ENCODE measurements at regions not wholly inside any gene's neighbourhood (a gene's known extent, or its start where the extent isn't known, plus 50 kb on each side); places are given as distances from the start of the nearest gene placed in this dataset.
"Not testable (repeated sequence)": the region's sequence is repeated elsewhere in the genome, so short reads cannot be mapped to it uniquely, and the experiment has no call there.

DNA sequence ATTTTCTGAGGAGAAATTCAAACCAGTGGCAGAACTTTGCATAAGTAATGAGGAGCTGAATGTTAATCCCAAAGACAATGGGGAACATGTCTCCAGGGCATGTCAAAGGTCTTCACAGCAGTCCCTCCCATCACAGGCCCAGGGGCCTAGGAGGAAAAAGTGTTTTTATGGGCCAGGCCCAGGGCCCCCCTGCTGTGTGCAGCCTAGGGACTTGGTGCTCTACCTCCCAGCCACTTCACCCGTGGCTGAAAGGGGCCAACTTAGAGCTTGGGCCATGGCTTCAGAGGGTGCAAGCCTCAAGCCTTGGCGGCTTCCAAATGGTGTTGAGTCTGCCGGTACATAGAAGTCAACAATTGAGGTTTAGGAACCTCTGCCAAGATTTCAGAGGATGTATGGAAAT lies 854.0 kb downstream of the LRRIQ3 start:
- DNase-seq, result no peak
- TF ChIP-seq POLR2A (IDR thresholded peaks at IDR 0.05; ENCODE audit: low read length) (no peak), GATA1 (IDR thresholded peaks at IDR 0.05; ENCODE audit: low read depth, low read length) (no peak)

- TF ChIP-seq POLR2A (IDR thresholded peaks at IDR 0.05; ENCODE audit: low read length) (no peak), GATA1 (IDR thresholded peaks at IDR 0.05; ENCODE audit: low read depth, low read length) (no peak)
- DNase-seq, result no peak
Measured at GRCh38 chr1:73333847-73334503, 864.0 kb downstream of the LRRIQ3 start.

DNA sequence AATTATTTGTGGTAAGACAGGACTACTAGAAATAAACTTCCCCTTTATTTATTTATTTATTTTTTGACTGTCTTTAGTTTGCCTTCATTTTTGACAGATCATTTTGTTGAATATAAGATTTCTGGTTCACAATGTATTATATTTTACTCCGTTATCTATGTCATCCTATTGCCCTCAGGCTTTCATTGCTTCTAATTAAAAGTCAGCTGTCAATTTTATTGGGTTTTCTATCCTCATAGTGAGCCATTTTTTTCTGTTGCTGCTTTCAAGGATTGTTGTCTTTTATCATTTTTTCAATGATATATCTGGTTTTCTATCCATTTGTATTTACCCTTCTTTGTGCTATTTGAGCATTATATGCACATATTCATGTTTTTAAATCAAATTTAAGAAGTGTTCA lies 866.2 kb downstream of the LRRIQ3 start:
- TF ChIP-seq POLR2A (IDR thresholded peaks at IDR 0.05; ENCODE audit: low read length) (no peak), GATA1 (IDR thresholded peaks at IDR 0.05; ENCODE audit: low read depth, low read length) (no peak)
- DNase-seq, result no peak

- TF ChIP-seq POLR2A (IDR thresholded peaks at IDR 0.05; ENCODE audit: low read length) (no peak), GATA1 (IDR thresholded peaks at IDR 0.05; ENCODE audit: low read depth, low read length) (no peak)
- DNase-seq, result no peak
Measured at GRCh38 chr1:73327998-73328397, 870.0 kb downstream of the LRRIQ3 start.

- no peak for DNase-seq
- TF ChIP-seq POLR2A (IDR thresholded peaks at IDR 0.05; ENCODE audit: low read length), result no peak
- no peak for TF ChIP-seq GATA1 (IDR thresholded peaks at IDR 0.05; ENCODE audit: low read depth, low read length)
Measured at GRCh38 chr1:73327180-73327793, 870.7 kb downstream of the LRRIQ3 start.

- DNase-seq, result no peak
- TF ChIP-seq POLR2A (IDR thresholded peaks at IDR 0.05; ENCODE audit: low read length) (no peak), GATA1 (IDR thresholded peaks at IDR 0.05; ENCODE audit: low read depth, low read length) (no peak)
Measured at GRCh38 chr1:73326663-73327062, 871.3 kb downstream of the LRRIQ3 start.

DNA sequence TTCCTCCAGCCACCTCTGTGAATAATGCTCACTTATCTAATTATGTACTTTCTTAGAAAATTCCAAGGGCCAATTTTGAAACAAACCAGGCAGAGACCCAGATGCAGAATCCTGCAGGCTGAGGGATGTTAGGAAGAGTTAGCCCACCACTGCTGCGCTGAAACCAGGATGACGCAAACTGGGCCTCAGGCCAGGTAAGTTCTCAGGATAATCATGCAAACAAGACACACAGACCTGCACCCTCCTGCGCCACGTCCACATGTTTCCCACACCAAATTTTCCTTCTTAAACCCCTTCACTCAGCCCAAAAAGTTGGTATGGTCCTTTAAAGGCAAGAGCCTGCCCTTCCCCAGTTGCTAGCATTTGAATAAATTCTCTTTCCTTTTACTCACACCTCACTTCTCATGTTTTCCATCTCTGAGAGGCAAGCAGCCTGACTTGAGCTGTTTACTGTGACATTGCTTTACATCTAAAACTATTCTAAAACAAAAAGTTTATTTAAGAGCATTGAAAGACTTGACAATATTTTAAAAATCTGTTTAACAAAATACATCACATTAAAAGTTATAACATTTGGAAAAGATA lies 887.1 kb downstream of the LRRIQ3 start:
- TF ChIP-seq GATA1 (IDR thresholded peaks at IDR 0.05; ENCODE audit: low read depth, low read length), result no peak
- TF ChIP-seq POLR2A (IDR thresholded peaks at IDR 0.05; ENCODE audit: low read length), result no peak
- DNase-seq, result no peak

DNA sequence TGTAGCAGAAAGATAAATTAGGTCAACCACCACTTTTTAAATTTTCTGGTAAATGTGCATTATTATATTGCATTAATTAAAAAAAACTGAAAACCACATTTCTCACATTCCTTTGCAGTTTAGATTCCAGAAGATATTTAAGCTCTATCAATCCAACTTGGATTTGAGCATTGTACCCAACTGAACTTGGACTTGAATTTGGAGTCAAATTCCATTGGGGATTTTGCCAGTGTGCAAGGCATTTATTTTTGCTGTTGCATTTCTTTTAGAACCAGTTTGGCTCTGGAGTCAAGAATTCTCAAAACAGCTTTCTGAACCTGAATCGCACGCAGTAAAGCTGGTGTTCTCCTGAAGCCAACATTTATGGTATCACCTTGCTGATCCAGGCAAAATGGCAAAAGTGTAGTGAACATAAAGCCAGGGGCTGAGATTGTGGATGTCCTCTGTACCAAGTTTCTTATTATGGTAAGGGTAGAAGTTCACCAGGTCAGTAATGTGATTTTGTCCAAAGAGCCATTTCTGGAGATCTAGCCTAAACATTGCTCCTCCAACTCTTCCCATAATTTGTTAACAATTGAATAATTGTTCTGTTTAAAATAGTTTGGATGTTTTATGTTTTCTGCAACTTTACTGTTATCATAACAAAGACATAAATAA lies 890.9 kb downstream of the LRRIQ3 start:
- no peak for DNase-seq
- TF ChIP-seq GATA1 (IDR thresholded peaks at IDR 0.05; ENCODE audit: low read depth, low read length) (no peak), POLR2A (IDR thresholded peaks at IDR 0.05; ENCODE audit: low read length) (no peak)

GRCh38 chr1:73273886-73274285 lies 924.1 kb downstream of the LRRIQ3 start:
- no peak for TF ChIP-seq POLR2A (IDR thresholded peaks at IDR 0.05; ENCODE audit: low read length)
- TF ChIP-seq GATA1 (IDR thresholded peaks at IDR 0.05; ENCODE audit: low read depth, low read length), result no peak
- no peak for DNase-seq

DNA sequence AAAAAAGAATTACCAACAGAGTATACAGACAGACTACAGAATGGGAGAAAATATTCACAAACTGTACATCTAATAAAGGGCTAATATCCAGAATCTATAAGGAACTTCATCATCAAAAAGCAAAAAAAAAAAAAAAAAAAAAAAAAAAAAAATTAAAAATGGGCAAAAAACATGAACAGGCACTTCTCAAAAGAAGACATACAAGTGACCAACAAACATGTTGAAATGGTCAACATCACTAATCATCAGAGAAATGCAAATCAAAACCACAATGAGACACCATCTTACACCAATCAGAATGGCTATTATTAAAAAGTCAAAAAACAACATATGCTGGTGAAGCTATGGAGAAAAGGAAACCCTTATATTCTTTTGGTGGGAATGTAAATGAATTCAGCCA lies 952.8 kb downstream of the LRRIQ3 start:
- DNase-seq, result not testable (repeated sequence)

GRCh38 chr1:73218995-73219546 lies 936.7 kb upstream of the NEGR1 start:
- TF ChIP-seq GATA1 (IDR thresholded peaks at IDR 0.05; ENCODE audit: low read depth, low read length) (no peak), POLR2A (IDR thresholded peaks at IDR 0.05; ENCODE audit: low read length) (no peak)
- DNase-seq, result no peak

- TF ChIP-seq GATA1 (IDR thresholded peaks at IDR 0.05; ENCODE audit: low read depth, low read length) (no peak), POLR2A (IDR thresholded peaks at IDR 0.05; ENCODE audit: low read length) (no peak)
- no peak for DNase-seq
Measured at GRCh38 chr1:73205294-73205973, 923.1 kb upstream of the NEGR1 start.

DNA sequence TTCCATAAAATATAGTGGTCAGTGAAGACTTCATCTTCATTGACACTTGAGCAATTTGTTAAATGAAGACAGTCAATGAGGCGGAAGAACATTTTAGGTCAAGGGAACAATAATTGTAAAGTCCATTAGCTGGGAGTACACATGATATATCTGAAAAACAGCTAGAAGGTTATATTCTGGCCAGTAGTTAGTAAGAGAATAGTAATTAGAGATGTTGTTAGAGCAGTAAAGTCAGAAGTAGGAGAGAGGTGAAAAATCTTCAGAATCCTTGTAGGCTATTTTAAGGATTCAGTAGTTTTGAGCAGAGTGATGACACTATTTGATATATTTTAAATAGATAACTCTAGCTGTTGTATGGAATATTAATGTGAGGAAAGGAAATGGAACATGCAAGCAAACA lies 915.6 kb upstream of the NEGR1 start:
- TF ChIP-seq POLR2A (IDR thresholded peaks at IDR 0.05; ENCODE audit: low read length) (no peak), GATA1 (IDR thresholded peaks at IDR 0.05; ENCODE audit: low read depth, low read length) (no peak)
- DNase-seq, result no peak

DNA sequence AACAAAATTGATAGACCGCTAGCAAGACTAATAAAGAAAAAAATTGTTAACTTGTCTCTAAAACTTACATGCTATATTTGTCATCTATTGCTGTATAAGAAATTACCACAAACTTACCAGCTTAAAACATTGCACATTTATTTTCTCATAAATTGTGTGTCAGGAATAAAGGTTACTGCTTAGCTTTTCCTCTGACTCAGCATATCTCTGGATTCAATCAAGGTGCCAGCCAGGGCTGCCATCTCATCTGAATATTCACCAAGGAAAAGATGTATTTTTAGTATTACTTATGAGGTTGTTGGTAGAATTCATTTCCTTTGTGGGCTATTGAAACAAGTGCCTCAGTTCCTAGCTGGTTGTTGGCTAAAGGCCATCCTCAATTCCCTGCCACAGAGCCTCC lies 912.6 kb upstream of the NEGR1 start:
- no peak for DNase-seq
- no peak for TF ChIP-seq GATA1 (IDR thresholded peaks at IDR 0.05; ENCODE audit: low read depth, low read length)
- TF ChIP-seq POLR2A (IDR thresholded peaks at IDR 0.05; ENCODE audit: low read length), result no peak

GRCh38 chr1:73183581-73183980 lies 901.2 kb upstream of the NEGR1 start:
- not testable (repeated sequence) for DNase-seq

Data from erythroblast (primary cell).